Stimulated activated CD8-positive, alpha-beta memory T cell treated with anti-CD3 and anti-CD28 coated beads, Interleukin-4, amount 100 ng/mL, for 4 hours (primary cell): ENCODE measurements at regions not wholly inside any gene's neighbourhood (a gene's known extent, or its start where the extent isn't known, plus 50 kb on each side); places are given as distances from the start of the nearest gene placed in this dataset.
"Not testable (repeated sequence)": the region's sequence is repeated elsewhere in the genome, so short reads cannot be mapped to it uniquely, and the experiment has no call there.

Experiments
- DNase-seq, 2 donors: peaks; one replicate each; pipeline ENCODE4 v3.0.0-alpha.2; 2020; ENCODE audit warnings: low read depth in 2 of 2, low spot score in 1 of 2

DNA sequence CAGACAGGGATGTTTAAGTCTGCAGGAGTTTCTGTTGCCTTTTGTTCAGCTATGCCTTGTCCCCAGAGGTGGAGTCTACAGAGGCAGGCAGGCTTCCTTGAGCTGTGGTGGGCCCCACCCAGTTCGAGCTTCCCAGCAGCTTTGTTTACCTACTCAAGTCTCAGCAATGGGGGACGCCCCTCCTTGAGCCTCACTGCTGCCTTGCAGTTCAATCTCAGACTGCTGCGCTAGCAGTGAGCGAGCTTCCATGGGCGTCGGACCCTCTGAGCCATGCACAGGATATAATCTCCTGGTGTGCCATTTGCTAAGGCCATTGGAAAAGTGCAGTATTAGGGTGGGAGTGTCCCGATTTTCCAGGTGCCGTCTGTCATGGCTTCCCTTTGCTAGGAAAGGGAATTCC lies 760.3 kb downstream of the SLC4A3 start:
- DNase-seq, result not testable (repeated sequence)

DNA sequence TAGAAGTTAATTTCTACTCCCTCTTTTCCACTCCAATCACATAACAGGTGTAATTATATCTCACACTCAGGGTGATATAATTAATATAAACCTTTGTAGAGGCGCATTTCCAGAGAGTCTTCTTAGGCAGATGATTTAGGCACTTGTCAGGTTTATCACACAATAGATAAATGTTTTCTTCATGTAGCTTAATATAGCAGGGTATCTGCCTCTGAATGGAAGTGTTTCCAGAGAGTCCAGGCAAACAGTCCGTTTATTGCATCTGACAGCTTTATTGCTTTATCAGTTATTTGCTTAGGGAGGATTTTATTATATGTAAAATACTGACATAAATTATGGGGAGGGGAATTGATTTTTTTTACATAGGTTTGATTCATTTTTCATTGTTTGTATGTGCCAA lies 766.3 kb downstream of the SLC4A3 start:
- DNase-seq, result no peak

DNA sequence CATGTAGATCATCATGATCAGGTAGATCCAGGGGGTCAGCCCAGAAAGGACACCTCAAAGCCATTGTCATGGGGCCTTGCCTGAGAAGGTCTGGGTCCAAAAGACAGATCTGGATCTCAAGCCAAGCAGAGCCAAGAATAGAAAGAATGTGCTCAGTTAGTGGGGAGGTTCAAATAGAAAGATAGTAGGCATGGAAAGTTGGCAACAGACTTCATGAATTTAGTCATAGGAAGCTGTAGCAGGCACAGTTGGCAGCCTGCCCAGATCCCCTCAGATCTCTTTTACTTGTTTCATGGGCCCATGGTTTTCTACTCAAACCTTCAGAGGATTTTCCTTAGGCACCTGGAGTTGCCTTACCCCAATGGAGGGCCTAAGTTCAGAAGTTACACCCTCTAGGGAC lies 767.0 kb downstream of the SLC4A3 start:
- no peak for DNase-seq

GRCh38 chr2:220396287-220396686 lies 768.9 kb downstream of the SLC4A3 start:
- DNase-seq, result no peak

DNA sequence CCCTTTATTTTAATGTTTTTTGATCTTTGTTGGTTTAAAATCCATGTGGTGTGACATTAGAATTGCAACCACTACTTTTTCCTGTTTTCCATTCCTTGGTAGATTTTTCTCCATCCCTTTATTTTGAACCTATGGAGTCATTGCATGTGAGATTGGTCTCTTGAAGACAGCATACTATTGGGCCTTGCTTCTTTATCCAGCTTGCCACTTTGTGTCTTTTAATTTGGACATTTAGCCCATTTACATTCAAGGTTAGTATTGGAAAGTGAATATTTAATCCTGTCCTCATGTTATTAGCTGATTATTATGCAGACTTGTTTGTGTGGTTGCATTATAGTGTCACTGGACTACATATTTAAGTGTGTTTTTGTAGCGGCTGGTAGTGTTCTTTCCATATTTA lies 782.9 kb downstream of the SLC4A3 start:
- DNase-seq, result no peak

- no peak for DNase-seq
Measured at GRCh38 chr2:220417503-220417902, 790.1 kb downstream of the SLC4A3 start.

GRCh38 chr2:220419647-220420046 lies 792.2 kb downstream of the SLC4A3 start:
- DNase-seq, result no peak

GRCh38 chr2:220420820-220421219 lies 793.4 kb downstream of the SLC4A3 start:
- DNase-seq, result no peak

GRCh38 chr2:220422676-220423075 lies 795.2 kb downstream of the SLC4A3 start:
- no peak for DNase-seq

DNA sequence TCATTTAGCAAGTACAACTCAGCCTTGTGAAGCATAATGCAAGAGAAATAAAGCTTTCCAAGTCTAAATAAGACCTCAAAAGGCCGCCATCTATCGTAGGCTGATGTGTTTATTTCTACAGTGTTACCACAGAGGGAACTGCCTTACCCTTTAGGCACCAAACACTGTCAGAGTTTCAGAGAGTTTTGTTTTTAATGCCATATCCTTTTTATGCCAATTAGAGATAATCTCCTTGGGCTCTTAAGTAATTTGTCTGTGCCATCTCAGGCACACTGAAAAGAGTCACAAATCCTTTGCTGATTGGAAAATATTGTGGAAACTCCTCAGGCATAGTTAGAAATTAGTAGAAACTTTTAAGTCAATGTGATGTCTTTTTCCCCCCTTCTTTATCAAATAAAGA lies 797.1 kb downstream of the SLC4A3 start:
- DNase-seq, result no peak

DNA sequence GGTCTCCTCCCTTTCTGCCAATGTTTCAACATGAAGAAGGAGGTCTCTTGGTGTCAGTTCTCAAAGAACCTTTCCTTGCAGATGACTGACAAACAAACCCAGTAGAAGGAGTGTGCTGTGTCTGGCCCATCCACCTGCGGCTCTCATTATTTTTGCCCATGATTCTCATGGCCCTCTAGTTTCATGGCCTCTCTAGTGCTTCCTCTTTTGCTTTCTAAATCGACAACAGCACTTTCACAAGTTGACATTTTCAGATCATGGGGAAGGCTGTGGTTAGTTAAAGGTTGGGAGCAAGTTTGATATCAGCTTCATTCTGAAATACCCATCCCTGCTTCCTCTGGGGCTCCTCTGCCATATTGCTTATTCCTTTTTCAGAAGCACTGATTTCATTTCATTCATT lies 805.2 kb downstream of the SLC4A3 start:
- DNase-seq, result no peak

- DNase-seq, result no peak
Measured at GRCh38 chr2:220433131-220433530, 805.7 kb downstream of the SLC4A3 start.

- no peak for DNase-seq
Measured at GRCh38 chr2:220434385-220434784, 807.0 kb downstream of the SLC4A3 start.

- DNase-seq, result no peak
Measured at GRCh38 chr2:220437938-220438337, 810.5 kb downstream of the SLC4A3 start.

GRCh38 chr2:220440731-220441130 lies 813.3 kb downstream of the SLC4A3 start:
- no peak for DNase-seq

DNA sequence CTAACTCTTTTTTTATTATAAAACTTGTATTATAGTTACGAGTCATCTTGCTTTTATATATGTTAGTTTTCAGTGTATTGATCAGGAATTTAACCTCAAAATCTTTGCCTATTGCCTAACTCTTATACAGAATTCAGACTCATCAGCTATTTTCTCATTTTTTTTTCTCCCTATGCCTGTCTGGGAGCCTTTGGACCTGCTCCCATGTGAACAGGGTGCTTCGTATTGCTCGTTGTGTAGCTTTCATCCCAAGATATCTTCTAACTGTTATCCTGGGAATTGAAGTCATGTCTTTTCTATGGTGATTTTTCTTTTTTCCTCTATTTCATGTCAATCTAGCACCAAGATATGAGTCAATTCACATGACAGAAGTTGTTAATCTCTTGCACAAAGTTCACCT lies 814.0 kb downstream of the SLC4A3 start:
- DNase-seq, result no peak

- no peak for DNase-seq
Measured at GRCh38 chr2:220442012-220442411, 814.6 kb downstream of the SLC4A3 start.

- DNase-seq, result no peak
Measured at GRCh38 chr2:220445429-220446105, 818.1 kb downstream of the SLC4A3 start.

- DNase-seq, result no peak
Measured at GRCh38 chr2:220446106-220446712, 818.8 kb downstream of the SLC4A3 start.

GRCh38 chr2:220450846-220451245 lies 823.4 kb downstream of the SLC4A3 start:
- DNase-seq, result no peak

DNA sequence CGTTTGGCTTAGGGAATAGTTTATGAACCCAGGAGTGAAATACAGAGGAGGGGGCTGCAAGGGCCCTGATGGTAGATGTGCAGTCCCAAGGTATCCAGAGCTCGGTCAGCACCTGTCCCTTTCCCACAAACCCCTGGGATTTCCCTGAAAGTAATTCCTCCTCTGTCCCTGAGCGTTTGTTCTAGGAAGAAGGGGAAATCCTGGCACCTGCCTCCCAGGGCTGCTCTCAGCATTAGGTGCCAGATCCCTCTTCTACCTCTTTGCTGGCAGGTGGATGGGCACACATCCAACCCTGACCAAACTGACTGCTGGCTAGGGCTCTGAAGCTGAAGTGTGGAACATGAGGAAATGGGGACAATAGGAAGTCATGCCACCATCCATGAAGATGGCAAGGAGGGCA lies 824.0 kb downstream of the SLC4A3 start:
- DNase-seq, result no peak

- DNase-seq, result no peak
Measured at GRCh38 chr2:220452561-220452960, 825.1 kb downstream of the SLC4A3 start.

DNA sequence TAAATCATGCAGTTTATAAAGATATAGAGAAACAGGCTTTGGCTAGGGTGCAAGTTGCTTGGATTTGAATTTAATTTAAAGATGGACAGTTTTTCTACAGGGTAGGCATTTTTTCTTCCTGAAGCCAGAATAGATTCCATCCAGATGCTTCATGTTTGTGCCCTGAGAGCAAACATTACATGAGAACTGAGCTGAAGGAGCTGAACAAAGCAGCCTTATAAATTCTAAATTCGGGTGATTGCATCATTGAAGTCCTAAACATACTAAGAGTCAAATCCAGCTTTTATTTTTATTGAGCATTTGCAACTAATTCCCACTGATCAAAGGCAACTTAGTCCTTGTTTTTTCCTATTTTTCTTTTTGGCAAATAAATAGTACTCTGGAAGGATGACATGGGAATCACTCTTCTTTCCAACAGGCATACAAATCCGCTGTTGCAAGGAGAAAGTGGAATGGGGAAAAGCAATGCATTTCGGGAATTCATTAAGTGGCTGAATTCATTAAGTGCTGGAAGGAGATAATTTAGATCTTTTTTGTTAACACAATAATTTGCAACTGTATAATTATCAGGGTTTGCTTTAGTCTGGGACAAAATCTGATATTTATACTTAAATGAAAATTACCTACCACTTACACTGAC lies 828.0 kb downstream of the SLC4A3 start:
- DNase-seq, result no peak
